Activated CD4-positive, alpha-beta T cell treated with anti-CD3 and anti-CD28 coated beads, Interleukin-2, Interleukin-6, amounts not matched to agents 100 ng/mL and 50 ng/mL, durations not matched to agents 16 hours and 8 hours (primary cell): ENCODE measurements at regions not wholly inside any gene's neighbourhood (a gene's known extent, or its start where the extent isn't known, plus 50 kb on each side); places are given as distances from the start of the nearest gene placed in this dataset.

Source experiments
- DNase-seq: peaks from one replicate; pipeline ENCODE4 v3.0.0-alpha.2; 2020

DNA sequence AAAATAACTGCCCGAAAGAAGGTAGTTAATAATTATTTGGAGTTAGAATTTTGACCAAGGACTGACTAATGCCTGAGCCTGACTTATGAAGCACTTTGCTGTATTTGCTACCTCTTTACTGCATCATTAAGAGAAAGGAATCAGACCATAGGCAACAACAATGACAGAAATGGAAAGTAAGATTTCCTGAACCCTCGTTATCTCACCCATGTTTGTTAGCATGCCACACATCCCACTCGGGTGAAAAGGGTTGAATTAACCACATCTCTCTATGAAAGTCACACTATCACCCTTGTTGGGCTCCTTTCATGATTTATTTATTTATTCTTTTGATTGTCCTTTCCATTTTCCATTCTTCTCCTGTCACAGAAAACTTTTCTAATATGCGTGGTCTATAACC, 59.6 kb downstream of the OLIG3 start:
- peak; percentile 5 for DNase-seq

DNA sequence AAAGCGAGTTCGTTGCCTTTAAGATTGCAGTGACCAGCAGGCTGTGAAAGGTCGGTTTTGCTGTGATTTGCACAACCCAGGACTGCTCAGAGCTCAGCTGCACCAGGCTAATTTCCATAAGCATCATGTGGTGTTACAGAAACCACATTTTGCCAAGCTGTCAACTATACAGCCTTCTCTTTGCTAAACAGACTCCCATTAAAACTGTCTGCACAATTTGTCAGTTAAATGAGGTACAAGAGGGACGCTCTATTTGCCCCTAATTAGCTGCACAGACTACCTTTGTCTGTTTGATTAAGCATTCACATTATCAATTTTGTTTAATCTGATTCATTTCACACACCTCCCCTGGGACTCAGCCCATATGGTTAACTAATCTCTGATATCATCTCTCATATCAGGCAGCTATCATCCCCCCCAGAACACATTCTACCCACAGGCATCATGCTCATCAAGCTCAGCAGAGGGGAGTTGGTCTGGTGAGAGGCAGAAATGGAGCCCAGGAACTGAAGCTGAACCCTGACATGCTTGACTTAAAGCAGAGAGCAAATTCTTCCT, 62.1 kb downstream of the OLIG3 start:
- no peak for DNase-seq

DNA sequence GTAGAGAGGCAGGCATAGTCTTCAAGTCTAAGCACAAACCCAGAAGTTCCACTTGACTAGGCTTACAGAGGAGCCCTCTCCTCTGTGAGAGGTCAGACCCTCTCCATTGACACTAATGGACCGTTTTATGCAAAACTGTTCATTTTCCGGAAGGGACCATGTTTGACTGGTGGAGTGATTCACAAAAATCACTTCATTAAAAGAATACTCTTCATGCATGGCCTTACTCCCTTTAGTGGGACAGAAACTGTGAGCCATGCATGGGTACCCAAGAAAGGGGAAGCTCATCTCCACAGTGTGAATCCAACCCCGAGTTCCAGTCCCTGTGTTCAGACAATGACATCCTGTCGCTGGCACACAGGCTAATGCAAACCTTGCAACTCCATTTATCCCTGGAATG, 63.2 kb downstream of the OLIG3 start:
- DNase-seq, result no peak

DNA sequence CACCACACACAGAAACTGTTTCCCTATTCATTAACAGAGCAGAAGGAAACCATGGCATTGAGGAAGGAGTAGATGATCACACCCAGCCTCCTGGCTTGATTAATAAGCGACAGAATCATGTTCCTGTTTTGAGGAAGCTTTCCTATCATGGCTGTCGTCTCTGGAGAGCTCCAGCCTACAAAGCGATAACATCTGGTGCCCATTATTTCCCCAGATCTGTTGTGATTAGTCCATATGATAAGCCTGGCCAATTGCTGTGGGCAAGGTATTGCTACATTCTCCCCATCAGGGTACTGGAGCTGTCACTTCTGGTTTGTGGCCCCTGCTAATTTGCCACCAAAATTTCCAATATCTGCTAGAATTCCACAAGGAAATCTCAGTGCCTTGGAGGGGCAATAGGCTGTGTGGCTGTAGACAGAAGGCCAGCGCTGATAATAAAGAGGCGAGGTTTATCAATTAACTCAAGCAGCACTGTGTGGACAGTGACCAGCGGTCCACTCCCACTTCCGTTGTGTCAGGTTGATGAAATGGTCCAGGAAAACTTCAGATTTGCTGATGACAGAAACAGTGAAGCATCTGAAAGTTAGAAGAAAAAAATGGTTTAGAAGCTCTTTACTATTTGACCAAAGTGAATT, 66.4 kb downstream of the OLIG3 start:
- DNase-seq, result no peak

DNA sequence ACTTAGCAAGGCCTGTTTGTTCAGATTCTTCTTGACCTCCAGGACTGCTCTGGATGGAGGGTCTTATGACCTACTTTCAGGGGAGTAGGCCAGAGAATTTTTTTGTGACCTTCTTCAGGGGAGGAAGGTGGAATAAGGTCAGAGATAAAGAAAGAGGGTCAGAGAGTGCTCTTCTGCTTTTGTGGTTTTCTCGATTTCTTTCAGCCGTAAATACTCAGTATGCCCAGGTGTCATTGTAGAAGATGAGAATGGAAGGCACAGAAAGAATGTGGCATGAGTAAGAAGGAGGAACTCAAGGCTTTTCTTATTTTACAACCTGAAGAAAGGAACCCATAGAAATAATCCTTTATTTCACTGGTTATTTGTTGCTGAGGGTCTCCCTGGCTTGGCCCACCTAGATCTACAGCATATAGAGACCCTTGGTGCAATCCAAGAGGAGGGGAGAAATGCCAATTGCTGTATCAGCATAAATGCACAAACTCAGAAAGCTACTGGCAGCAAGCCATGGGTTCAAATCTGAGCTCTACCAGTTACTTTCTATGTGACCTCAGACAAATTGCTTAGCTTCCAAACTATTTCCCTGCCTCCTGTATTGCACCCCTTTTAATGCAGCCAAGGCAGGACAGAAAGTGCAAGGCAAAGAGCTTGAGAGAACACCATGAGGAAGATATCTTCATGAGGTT, 68.0 kb downstream of the OLIG3 start:
- no peak for DNase-seq

DNA sequence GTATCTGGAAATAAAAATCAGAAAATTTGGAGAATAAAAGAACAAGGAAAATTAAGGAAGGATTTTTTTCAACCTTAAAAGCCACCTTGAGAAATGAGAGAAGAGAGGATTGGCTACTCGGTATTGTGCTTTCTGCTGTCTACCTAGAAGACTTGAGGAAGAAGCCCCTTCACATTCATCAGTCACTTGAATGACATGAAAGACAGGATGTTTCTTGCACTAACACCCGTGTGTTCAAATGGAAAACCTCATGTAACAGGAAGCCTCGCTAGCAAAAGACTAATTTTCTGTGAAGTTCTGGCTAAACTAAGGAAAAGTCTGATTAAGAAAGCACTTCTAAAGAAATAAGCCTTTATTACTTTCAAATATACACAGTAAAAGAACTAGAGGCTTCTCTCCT, 69.9 kb downstream of the OLIG3 start:
- DNase-seq, result no peak

DNA sequence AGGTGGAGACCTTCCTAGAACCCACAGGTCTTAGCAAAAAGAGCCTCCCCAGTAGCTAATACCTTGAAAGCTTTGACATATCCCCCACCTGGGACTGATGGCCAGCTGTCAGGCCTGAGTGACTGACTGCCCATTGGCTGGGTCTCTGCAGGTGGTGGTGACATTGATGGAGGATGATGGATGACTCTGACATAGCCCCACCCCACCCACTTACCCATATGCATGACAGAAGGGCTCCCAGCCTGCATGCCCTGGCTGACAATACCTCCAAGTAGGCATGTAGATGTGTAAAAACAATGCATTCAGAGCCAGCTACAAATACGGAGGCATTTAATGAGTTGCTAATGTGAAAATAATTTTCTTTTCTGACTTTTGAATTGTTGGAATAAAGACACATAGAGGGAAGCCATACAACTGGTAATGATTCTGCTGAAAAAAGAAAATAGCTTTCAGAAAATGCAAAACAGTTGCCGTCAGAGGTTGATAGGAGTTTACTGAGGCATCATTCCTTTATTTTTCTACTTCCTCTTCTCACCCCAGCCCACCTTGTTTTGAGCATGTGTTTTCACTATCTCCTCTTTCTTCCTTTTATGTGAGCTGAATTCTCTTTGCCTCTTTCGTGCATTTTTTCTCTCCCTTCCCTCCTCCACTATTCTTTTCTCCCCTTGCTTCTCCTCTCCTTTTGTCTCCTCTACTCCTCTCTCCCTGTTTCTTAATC, 70.6 kb downstream of the OLIG3 start:
- no peak for DNase-seq

DNA sequence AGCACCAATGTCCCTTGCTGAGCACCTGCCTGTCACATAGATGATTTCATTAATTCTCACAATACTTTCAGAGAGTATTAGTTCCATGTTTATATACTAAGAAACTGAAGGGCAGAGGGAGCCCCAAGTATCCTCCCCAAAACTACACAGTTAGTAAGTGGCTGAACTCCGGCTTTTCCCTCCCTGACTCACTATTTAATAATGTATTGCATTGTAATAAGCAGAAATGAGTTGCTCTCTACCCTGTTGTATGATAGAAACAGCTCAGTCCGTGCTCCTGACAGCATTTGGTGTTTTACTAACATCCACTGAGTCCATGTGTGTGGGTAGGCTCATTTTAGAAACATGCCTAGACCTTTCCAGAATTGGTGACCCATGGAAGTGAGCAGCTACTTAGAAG, 76.8 kb downstream of the OLIG3 start:
- DNase-seq, result no peak

DNA sequence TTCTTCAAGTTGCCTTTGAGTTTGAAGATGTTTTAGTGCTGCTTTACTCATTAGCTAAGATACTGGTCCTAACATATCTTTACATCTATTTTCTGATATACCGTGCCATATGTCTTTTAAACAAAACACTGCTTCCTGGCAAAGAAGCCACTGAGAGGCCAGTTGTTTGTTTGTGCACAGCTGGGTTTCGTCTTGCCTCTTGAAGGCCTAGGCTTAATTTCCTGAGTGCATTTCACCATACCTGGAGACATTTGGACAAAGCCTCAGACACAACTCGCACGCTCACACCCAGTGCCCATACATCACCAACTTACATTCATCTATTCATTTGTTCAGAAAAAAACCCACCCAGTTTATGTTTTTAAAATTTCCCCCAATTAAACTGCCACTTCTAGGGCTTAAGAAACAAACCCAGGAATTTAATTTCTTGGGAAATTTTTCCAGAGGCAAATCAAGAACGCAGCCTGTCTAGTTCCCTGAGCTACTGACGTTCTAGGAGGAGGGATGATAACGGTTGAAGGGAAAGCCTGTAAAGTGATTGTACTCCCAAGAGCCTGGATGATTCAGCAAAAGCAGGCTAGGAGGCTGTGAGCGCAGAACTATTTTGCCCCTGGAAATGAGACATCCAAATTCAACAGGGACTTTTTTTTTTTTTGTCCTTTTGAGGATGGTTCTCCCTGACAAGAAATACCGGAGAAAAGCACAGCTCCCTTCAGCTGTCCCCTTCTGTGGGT, 77.7 kb downstream of the OLIG3 start:
- no peak for DNase-seq

DNA sequence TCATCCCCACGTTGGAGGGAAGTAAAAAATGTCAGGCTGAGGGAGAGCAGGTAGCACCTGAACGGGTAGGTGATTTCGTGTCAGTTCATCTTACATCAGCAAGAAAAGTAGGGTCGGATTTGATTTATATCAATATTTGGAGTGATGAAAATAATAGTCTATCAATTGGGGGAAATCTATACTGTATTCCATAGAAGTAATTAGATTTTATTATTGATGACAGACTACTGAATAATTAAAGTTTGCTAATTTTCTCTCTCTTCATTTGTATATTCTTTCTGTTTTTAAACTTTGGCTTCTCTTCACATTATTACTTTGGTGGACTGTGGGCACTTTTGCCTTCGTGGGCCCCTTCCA, 78.4 kb downstream of the OLIG3 start:
- DNase-seq, result no peak

DNA sequence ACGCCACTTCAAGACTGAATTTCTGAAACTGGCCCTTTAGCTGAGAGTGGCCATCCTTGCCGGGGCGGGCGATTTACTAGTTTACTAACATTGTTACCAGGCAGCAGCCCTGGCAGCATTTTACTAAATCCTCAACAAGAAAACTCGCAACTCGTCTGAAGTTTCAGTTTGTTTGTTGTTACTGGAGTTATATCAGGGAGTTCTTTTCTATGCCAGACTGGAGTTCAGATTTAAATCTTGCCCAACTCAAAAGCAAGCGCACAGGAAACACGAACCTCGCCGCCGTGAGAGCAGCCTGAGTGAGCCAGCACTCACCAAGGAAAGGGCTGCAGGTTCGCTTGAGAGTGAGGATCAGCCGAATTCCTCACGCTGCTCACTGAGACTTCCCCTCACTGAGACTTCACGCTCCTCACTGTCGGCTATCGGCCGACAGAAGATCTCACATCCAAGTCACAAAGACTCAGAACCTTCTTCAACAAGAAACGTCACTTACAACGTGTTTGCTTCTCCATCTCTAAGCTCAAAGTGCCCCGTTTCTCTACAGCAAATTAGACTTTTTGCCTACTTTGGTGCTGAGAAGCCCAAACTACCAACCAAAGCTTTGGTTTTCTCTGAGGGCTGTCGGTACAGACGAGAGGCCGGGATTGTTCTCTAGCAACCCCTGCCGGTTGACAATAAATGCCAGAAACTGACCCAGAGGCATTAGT, 78.9 kb downstream of the OLIG3 start:
- peak; percentile 83 for DNase-seq

DNA sequence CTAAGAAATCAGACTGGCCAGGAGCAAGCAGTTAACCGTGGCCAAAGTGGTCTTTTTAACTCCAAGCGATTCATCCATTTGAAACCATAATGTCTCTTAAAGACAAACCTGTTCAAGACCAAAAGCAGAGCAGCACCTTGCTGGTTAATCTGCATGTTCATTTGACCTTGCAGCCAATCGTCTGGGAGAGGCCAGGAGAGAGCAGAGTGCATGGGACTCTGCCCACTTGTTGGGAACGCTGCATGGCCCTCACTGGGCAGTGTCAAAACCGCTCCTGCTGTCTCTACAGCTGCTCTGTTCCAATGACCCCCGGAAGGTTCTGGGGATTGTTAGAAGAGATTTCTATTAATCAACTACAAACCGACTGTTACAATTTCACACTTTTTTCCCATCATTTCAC, 79.6 kb downstream of the OLIG3 start:
- DNase-seq, result no peak

DNA sequence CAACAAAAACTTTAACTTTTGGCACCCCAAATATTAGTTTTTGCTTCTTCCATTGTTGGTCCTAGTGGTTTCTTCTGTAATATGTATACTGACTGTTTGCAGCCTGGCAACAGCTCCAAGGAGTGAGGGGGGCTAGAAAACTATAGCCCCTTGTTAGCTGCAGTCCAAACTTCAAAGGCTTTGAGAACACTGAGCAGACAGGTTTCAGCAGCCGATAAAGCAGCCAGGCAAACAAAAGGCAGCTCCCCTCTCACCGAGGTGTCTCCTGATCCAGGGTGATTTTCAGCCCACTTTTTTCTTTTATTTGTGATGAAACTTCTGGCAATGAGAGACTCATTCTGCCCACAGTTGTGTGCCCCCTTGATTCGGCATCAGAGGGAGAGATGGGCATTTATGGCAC, 80.7 kb downstream of the OLIG3 start:
- no peak for DNase-seq

DNA sequence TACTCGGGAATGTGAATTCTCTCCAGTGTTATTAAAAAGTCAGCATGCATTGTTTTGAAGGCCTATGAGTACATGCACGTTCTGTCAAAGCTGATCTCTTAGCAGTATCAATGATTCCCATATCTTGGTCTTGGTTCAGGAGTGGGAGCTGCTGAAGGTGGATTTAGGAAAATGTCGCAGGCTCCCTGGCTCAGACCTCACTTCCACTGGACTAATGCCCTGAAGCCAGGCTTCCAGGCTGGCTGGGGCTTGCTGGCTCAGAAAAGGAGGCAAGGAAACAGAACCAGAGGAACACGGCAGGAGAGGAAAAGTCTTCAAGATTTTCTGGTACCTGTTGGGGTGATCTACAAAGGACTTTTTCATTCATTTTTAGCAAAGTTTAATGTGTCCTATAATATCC, 81.6 kb downstream of the OLIG3 start:
- no peak for DNase-seq

DNA sequence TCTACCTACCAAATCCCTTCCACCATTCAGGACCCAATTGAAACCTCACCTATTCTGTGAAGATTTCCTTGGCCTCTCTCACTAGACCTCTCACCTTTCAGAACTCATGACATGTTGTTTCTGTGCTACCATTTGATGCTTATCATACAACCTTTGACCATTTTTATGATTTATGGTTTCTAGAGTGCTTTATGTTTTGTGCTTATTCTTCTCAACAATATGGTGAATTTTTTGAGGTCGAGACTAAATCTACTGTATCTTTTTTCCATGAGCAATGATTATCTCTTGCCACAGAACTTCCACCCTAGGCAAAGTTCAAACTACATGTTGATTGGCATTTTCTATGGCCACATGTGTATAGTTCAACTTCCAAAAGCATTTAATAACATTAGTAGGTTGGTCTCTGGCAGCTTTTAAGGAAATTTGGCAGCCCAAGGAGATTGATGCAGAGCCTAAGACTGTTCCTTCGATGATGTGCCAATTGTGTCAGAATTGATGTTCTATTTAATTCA, 84.9 kb downstream of the OLIG3 start:
- no peak for DNase-seq

DNA sequence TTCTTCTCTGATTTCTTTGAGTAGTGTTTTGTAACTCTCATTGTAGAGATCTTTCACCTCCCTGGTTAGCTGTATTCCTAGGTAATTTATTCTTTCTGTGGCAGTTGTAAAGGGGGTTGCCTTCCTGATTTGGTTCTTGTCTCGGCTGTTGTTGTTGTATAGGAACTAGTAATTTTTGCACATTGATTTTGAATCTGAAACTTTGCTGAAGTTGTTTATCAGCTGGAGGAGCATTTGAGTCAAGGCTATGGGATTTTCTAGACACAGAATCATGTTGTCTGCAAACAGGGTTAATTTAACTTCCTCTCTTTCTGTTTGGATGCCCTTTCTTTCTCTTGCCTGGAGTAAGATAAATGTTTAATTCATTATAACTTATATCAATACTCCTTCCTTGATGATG, 86.4 kb downstream of the OLIG3 start:
- peak; percentile 31 for DNase-seq

DNA sequence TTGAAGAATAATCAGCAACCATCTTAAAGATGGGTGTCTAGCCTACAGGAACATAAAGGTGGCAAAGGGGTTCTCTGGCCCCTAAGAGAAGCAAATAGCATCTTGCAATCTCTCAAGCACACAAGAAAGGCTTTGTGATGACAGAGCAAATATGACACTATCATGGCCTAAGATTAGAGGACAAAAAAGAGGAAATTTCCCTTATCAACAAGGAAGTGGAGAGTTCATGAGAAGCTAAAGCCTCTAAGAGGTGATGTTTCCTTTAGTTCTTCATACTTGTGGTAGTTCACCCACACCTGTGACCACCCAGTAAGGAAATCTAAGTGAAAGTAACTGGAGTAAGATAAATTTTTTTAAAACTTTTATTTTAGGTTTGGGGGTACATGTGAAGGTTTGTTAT, 88.4 kb downstream of the OLIG3 start:
- no peak for DNase-seq

DNA sequence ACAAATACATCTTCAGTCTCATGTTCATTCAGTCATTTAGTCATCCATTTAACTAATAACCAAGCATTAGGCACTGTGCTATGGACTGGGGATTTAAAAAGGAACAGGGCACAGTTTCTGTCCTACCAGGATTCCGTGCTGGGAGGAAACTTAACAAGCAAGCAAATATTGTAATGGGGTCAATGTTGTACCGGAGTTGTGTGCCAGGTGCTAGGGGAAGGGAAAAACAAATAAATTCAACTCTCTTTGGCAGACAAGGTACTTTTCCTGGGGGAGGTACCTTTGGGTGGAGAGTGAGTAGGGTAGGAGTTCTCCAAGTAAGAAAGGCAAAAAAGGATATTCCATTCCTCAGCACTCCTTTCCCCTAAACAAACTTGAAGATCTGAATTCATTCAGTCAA, 90.3 kb downstream of the OLIG3 start:
- DNase-seq, result no peak

DNA sequence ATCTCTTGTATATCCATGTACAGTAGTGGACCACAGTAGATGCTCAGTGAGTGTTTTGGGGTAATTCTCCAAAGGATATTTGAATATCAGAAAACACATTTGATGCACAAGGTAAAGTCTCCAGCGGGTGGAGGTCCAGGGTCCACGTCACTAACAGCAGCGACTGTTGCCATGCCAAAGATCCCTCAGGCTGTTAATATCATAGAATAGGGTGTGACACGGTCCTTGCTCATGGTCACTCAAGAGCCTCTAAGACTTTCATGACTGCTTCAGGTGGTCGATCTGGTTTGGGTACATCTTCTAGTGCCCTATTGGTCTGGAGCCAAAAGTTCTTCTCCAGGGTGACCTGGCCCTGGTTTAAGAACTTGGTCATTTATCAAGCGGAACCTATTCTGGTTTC, 90.8 kb downstream of the OLIG3 start:
- no peak for DNase-seq

DNA sequence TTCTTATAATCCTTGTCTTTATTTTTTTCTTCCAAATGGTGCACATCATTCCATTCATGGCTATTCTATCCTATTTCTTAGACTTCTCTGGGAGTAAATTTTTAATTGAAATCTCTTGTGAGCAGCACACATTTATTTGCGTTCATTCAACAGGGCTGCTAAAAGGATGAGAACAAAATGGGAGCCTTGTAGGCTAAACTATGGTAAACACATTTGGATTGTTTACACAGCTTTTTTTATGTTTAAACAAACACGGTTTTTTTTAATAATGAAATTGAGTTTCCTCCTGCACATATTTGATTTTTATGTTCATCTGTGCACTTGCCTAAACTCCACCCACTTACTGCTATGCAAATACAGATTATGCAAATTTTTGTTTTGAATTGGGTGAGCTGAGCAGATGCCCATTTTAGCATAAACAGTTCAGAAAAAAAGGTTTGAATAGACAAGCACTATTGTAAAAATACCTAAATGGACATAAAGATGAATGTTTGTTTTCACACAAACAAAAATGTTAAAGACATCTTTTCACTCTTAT, 92.0 kb downstream of the OLIG3 start:
- DNase-seq, result no peak

DNA sequence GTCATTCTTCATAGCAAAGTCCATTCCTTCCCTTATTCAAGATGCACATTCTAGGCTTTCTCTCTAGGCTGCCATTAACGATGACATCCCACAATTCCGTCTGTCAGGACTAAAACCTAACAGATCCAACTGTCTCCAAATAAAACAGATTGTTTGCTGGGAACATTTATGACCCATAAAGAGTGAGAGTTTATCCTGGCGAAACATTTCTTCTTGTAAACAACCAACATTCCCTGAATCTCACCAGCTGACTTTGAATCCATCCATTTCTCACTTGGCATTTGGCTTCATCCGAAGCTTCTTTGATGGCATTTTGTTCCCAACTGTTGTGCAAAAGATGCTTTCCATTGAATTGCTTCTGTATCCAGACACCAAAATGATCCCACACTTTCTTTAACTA, 93.1 kb downstream of the OLIG3 start:
- no peak for DNase-seq

DNA sequence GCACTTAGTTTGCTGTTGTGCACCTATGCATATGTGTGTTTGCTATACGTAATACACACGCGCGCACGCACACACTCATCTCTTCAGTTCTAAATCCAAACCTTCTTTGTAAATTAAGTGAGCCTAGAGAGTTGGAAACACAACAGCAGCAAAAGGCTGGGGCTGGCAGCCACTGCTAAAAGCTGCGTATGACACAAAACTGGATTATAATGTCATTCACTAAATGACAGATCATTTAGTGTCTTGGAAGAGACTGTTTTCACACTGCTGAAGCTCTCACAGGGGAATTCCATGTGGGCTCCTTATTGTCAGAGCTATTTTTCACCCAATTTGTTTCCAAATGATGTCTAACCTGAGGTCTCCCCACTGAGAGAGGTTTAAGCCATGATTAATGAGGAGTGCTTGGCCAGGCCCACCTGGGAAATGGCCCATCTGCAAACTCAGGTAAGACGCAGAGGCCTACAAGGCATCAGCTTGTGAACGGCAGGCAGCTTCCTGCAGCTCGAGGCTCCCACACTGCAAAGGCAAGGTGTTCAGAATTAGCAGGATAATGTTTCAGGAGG, 94.2 kb downstream of the OLIG3 start:
- peak; percentile 76 for DNase-seq
